ENCODE measurements at regions not wholly inside any gene's neighbourhood (a gene's known extent, or its start where the extent isn't known, plus 50 kb on each side); places are given as distances from the start of the nearest gene placed in this dataset.

- no peak for TF ChIP-seq CTCF (conservative IDR thresholded peaks at IDR 0.05 in 1 of 2, IDR thresholded peaks at IDR 0.05 in 1 of 2; ENCODE audit: extremely low read depth in 1 of 2, insufficient read depth in 1 of 2, low read depth in 1 of 2, low read length in 2 of 2)
- TF ChIP-seq EZH2 (IDR thresholded peaks at IDR 0.05; ENCODE audit: borderline replicate concordance, low read length) = no peak
These were observed 470.6 kb downstream of the TUSC1 start for GRCh38 chr9:25207402-25208195.

Data from mammary epithelial cell (primary cell).